SW 1271 (cell line): ENCODE measurements at regions not wholly inside any gene's neighbourhood (a gene's known extent, or its start where the extent isn't known, plus 50 kb on each side); places are given as distances from the start of the nearest gene placed in this dataset.
"Not testable (repeated sequence)": the region's sequence is repeated elsewhere in the genome, so short reads cannot be mapped to it uniquely, and the experiment has no call there.

Experiments used
- DNase-seq, 2 experiments: peaks; one replicate each; lab custom pipeline; 2025; lab: John Stamatoyannopoulos, UW

DNA sequence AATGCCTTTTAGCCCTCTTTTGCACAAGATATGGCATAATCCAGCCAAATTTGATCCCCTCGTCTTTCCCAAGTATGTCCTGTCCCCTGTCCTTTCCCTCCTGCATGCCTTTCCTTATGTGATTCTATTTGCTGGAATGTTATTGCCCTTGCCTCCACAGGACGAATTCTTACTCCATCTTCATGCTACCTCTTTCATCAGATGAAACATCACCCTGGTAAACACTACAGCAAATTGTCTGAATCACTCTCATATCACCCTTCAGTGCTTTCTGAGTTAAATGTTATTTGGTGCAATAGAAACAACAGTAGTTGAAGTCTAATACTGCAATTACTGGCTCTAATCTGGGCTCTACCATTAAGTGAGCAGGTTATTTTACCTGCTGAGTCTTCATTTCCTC is 52.2 kb upstream of the FAT1 start:
- no peak for DNase-seq

- no peak for DNase-seq
Observed at GRCh38 chr4:186778134-186778533, 54.5 kb upstream of the FAT1 start.

- no peak for DNase-seq
Observed at GRCh38 chr4:186780291-186781031, 56.8 kb upstream of the FAT1 start.

GRCh38 chr4:186781032-186781917 is 57.6 kb upstream of the FAT1 start:
- DNase-seq, result no peak

DNA sequence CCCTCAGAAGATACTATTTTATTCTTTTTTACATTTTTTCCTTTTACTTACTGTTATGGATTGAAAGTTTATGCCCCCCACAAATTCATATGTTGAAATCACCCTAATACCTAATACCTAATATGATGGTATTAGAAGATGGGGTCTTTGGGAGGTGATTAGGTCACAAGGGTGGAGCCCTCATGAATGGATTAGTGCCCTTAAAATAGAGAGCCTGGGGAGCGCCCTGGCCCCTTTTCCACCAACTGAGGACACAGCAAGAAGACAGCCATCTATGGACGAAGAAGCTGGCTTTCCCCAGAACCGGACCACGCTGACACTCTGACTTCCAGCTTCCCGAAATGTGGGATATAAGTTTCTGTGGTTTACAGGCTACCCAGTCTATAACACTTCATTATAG is 58.6 kb upstream of the FAT1 start:
- no peak for DNase-seq

DNA sequence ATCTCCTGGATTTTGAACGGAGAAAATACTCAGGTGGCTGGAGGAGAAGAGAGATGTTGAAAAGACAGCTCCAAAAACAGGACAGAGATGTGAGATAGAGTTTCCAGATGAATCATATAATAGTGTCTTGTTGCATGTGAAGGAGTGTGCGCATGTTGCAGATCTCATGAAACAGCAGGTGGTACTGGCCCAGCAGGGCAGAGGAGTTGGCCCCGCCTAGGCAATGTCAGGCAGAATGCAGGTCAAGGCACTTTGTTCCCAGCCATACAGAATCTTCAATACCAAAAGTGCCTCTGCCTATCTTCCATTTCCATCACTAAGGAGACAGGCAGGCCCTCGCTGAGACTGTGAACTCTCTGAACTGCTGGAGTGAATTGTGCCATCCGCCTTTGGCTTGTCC is 63.9 kb upstream of the FAT1 start:
- no peak for DNase-seq

GRCh38 chr4:186789651-186790050 is 66.0 kb upstream of the FAT1 start:
- DNase-seq, result no peak

GRCh38 chr4:186790630-186791029 is 67.0 kb upstream of the FAT1 start:
- DNase-seq, result no peak

- DNase-seq, result no peak
Observed at GRCh38 chr4:186792728-186793366, 69.2 kb upstream of the FAT1 start.

- DNase-seq, result no peak
Observed at GRCh38 chr4:186798951-186799659, 75.4 kb upstream of the FAT1 start.

DNA sequence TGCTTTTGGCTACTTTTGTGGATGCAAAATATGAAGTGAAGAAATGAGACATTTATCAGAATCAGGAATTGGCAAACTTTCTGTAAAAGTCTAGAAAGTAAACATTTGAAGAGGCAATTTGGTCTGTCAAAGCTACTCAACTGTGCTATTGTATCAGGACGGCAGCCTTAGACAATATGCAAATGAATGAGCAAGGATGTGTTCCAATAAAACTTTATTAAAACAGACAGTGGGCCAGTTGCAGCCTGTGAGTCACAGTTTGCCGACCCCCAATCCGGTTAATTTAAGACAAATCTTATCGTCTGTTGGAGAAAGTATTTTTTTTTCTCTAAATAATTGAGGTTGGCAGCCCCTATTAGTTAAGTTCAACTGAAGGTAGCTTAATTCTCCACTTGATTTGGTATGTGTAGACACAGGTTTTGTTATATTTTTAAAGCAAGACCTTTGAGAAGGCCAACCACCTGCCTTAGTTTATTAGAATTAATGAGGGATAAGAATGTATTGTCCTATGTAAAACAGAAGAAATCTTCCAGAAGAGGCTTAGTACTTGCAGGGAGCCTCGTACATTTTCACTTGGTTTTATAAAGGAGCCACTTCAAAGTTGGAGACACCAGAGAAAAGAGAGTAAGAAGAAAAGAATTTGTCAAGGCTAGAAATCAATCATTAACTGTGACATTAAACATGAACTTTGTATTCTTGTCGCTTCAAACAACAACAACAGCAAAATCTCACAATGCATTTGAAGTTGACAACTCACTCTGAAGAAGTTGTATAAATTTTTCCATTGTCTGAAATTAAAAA is 81.6 kb upstream of the FAT1 start:
- DNase-seq, result no peak

DNA sequence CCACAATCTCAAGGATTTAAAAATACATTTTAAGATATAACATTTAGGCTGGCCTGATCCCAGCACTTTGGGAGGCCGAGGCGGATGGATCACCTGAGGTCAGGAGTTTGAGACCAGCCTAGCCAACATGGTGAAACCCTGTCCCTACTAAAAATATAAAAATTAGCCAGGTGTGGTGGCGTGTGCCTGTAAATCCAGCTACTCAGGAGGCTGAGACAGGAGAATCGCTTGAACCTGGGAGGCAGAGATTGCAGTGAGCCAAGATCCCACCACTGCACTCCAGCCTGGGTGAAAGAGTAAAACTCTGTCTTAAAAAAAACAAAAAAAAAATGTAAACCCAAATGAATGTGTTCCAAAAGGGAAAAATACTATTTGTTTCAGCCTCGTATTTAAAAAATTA is 82.3 kb upstream of the FAT1 start:
- DNase-seq, result not testable (repeated sequence)

GRCh38 chr4:186806679-186807421 is 83.2 kb upstream of the FAT1 start:
- no peak for DNase-seq

GRCh38 chr4:186807808-186808629 is 84.4 kb upstream of the FAT1 start:
- DNase-seq, result no peak

DNA sequence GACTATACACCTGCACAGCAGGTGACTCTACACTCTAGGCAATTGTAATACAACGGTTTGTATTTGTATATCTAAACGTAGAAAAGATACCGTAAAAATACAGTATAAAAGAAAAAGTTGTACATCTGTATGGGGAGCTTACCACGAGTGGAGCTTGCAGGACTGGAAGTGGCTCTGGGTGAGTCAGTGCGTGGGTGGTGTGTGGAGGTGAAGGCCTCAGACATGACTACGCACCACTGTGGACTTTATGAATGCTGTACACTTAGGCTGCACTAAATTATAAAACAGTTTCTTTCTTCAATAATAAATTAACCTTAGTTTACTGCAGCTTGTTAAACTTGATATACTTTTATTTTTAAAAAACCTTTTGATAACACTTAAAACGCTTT is 85.0 kb upstream of the FAT1 start:
- DNase-seq, result no peak

DNA sequence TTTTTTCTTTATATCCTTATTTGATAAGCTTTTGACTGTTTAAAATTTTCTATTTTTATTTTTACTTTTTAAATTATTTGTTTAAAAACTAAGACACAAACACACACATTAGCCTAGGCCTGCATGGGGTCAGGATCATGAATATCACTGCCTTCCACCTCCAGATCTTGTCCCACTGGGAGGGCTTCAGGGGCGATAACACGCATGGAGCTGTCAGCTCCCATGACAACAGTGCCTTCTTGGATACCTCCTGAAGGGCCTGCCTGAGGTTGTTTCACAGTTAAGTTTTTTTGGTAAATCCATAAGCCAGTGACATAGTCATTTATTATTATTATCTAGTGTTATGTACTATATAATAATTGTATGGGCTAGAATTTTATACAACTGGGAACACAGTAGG is 85.4 kb upstream of the FAT1 start:
- no peak for DNase-seq

- no peak for DNase-seq
Observed at GRCh38 chr4:186810613-186811150, 87.0 kb upstream of the FAT1 start.

- DNase-seq, result no peak
Observed at GRCh38 chr4:186812592-186812991, 88.9 kb upstream of the FAT1 start.

GRCh38 chr4:186813377-186814068 is 89.9 kb upstream of the FAT1 start:
- DNase-seq, result no peak
